Fibroblast of villous mesenchyme (primary cell): ENCODE measurements at regions not wholly inside any gene's neighbourhood (a gene's known extent, or its start where the extent isn't known, plus 50 kb on each side); places are given as distances from the start of the nearest gene placed in this dataset.
"Not testable (repeated sequence)": the region's sequence is repeated elsewhere in the genome, so short reads cannot be mapped to it uniquely, and the experiment has no call there.

Source experiments
- DNase-seq: peaks from one replicate; pipeline ENCODE4 v3.0.0-alpha.2; 2010; ENCODE audit warnings: low read depth
- H3K4me3 ChIP-seq: 2 replicates; pipeline ENCODE4 v1.5.1; 2011; ENCODE audit warnings: low read depth, mild to moderate bottlenecking, low read length
- CTCF ChIP-seq: IDR thresholded peaks from 2 replicates; pipeline ENCODE4 v1.5.1; 2012; ENCODE audit warnings: low read depth, mild to moderate bottlenecking, low read length; ENCODE audit not compliant: insufficient read depth

- DNase-seq, result no peak
- no peak overlapping the region for H3K4me3 ChIP-seq
- no peak for TF ChIP-seq CTCF
These were observed 245.1 kb upstream of the ELAVL2 start for GRCh38 chr9:24071091-24071490.

GRCh38 chr9:24067107-24067506, 241.1 kb upstream of the ELAVL2 start:
- not testable (repeated sequence) for H3K4me3 ChIP-seq, DNase-seq

GRCh38 chr9:24059651-24060050, 233.6 kb upstream of the ELAVL2 start:
- no peak for DNase-seq
- no peak overlapping the region for H3K4me3 ChIP-seq
- TF ChIP-seq CTCF, result no peak

GRCh38 chr9:24051587-24051986, 225.5 kb upstream of the ELAVL2 start:
- no peak for TF ChIP-seq CTCF
- no peak for DNase-seq
- no peak overlapping the region for H3K4me3 ChIP-seq

- not testable (repeated sequence) for DNase-seq, H3K4me3 ChIP-seq
These were observed 224.2 kb upstream of the ELAVL2 start for GRCh38 chr9:24050239-24050638.

- DNase-seq, result no peak
- no peak for TF ChIP-seq CTCF
- no peak overlapping the region for H3K4me3 ChIP-seq
These were observed 219.1 kb upstream of the ELAVL2 start for GRCh38 chr9:24045150-24045549.

- no peak for TF ChIP-seq CTCF
- no peak for DNase-seq
- H3K4me3 ChIP-seq, result no peak overlapping the region
These were observed 218.5 kb upstream of the ELAVL2 start for GRCh38 chr9:24044576-24044975.

- DNase-seq, result no peak
- TF ChIP-seq CTCF, result no peak
- no peak overlapping the region for H3K4me3 ChIP-seq
These were observed 215.2 kb upstream of the ELAVL2 start for GRCh38 chr9:24041160-24041690.
